HepG2 (cell line): ENCODE measurements at regions not wholly inside any gene's neighbourhood (a gene's known extent, or its start where the extent isn't known, plus 50 kb on each side); places are given as distances from the start of the nearest gene placed in this dataset.
"Not testable (repeated sequence)": the region's sequence is repeated elsewhere in the genome, so short reads cannot be mapped to it uniquely, and the experiment has no call there.

ENCODE experiments used
- ATAC-seq: fragments of 200-7000 bp; cut with Tn5 transposase; 3 replicates; pipeline ENCODE4 v1.9.1; 2020; ENCODE audit warnings: mild to moderate bottlenecking, moderate library complexity
- BruUV-seq: library from RNA; stranded (reverse); fragments of 400-500 nt; replicated peaks from 2 replicates; lab custom pipeline; 2021; lab: Mats Ljungman, UMichigan
- CTCF ChIA-PET: fragments of 300-600 bp; formaldehyde crosslinking; extraction: SDS; loops from one replicate; lab custom pipeline; 2021; ENCODE audit warnings: low total read pairs, inconsistent platforms, low intra/inter-chr PET ratio; lab: Yijun Ruan, JAX
- POLR2A ChIA-PET: fragments of 350-600 bp; sonication (Branson Sonifier 250); formaldehyde crosslinking; loops from one replicate; lab custom pipeline; 2020; ENCODE audit warnings: antibody characterized with exemption, inconsistent platforms; lab: Yijun Ruan, JAX
- DNase-seq: peaks from one replicate; pipeline ENCODE4 v3.0.0-alpha.2; 2015; ENCODE audit warnings: low spot score
- FAIRE-seq: peaks from 3 replicates; lab custom pipeline; 2011; peaks lifted over from hg19 to GRCh38; lab: Jason Lieb, UNC
- H2AFZ ChIP-seq: one replicate; pipeline ENCODE4 v1.6.1; 2011; ENCODE audit warnings: low read length, inconsistent platforms
- H3K27ac ChIP-seq: fragments of 300-600 bp; 3 replicates; pipeline ENCODE4 v1.8.0; 2011; ENCODE audit warnings: mixed run types, mild to moderate bottlenecking, mixed read lengths, low read length, inconsistent platforms; ENCODE audit not compliant: insufficient read depth; ENCODE audit errors: extremely low read length
- H3K27me3 ChIP-seq, 2 experiments: fragments of 200-600 bp in 1 of 2; 2 replicates in 1 of 2; 3 replicates in 1 of 2; pipeline versions ENCODE4 v1.6.0 to v1.8.0; 2011; ENCODE audit warnings: low read length in 2 of 2, mild to moderate bottlenecking in 2 of 2, moderate library complexity in 2 of 2, inconsistent platforms in 1 of 2; ENCODE audit not compliant: insufficient read depth in 2 of 2, control insufficient read depth in 1 of 2
- H3K36me3 ChIP-seq, 2 experiments: fragments of 200-600 bp in 1 of 2; replicated peaks in 1 of 2; 2 replicates in 1 of 2; 3 replicates in 1 of 2; pipeline versions ENCODE4 v1.5.1 to v1.8.0; 2011; ENCODE audit warnings: low read length in 2 of 2, inconsistent platforms in 1 of 2; ENCODE audit not compliant: insufficient read depth in 2 of 2, control insufficient read depth in 1 of 2
- H3K4me1 ChIP-seq: 2 replicates; pipeline ENCODE4 v1.5.1; 2012; ENCODE audit warnings: low read length, inconsistent platforms; ENCODE audit not compliant: insufficient read depth
- H3K4me2 ChIP-seq: 2 replicates; pipeline ENCODE4 v1.6.0; 2011; ENCODE audit warnings: low read depth, low read length, inconsistent platforms
- H3K4me3 ChIP-seq, 3 experiments: fragments of 200-600 bp in 1 of 3; sonication (generic), shearing (Covaris generic) in 1 of 3; replicated peaks in 1 of 3; 2 replicates each; pipeline ENCODE4 v1.5.1; 2011 to 2016; ENCODE audit warnings: low read length in 3 of 3, inconsistent platforms in 2 of 3, low read depth in 2 of 3, mild to moderate bottlenecking in 2 of 3, control low read depth in 1 of 3, mixed read lengths in 1 of 3; ENCODE audit not compliant: insufficient read depth in 1 of 3
- H3K79me2 ChIP-seq: one replicate; pipeline ENCODE4 v1.6.1; 2011; ENCODE audit warnings: low read length, inconsistent platforms; ENCODE audit not compliant: insufficient read depth
- H3K9ac ChIP-seq: 2 replicates; pipeline ENCODE4 v1.6.0; 2011; ENCODE audit warnings: mild to moderate bottlenecking, low read depth, low read length, inconsistent platforms; ENCODE audit not compliant: insufficient read depth
- H3K9me3 ChIP-seq: 2 replicates; pipeline ENCODE4 v1.5.1; 2012; ENCODE audit warnings: mild to moderate bottlenecking, low read length
- H4K20me1 ChIP-seq: 2 replicates; pipeline ENCODE4 v1.6.0; 2011; ENCODE audit warnings: inconsistent platforms, mild to moderate bottlenecking, low read length, moderate library complexity; ENCODE audit not compliant: insufficient read depth
- CEBPB ChIP-seq: IDR thresholded peaks from 2 replicates; pipeline ENCODE4 v1.6.1; 2011; ENCODE audit warnings: low read depth, low read length, improper control_type of control experiment, borderline replicate concordance
- NFE2L1 ChIP-seq: sonication (generic); formaldehyde crosslinking; IDR thresholded peaks from 2 replicates; pipeline ENCODE4 v1.4.0; 2020; ENCODE audit warnings: missing genetic modification reagents, mild to moderate bottlenecking, borderline replicate concordance
- ZNF143 ChIP-seq: sonication (generic); formaldehyde crosslinking; IDR thresholded peaks from 2 replicates; pipeline ENCODE4 v1.4.0; 2020; ENCODE audit warnings: missing genetic modification reagents
- WGBS: methylation state at CpG from one replicate; pipeline ENCODE4 v1.1.6; 2017; ENCODE audit warnings: low lambda C conversion rate; 5-methylcytosine and 5-hydroxymethylcytosine counted together
- in situ Hi-C: cut with HindIII; loops from 2 replicates; pipeline ENCODE4 v1.10.0; 2017; ENCODE audit warnings: low pct_unique_long_range_greater_than_20kb; ENCODE audit not compliant: extremely low pct_ligation_motif_present
- intact Hi-C: fragments of 100-400 bp; cut with micrococcal nuclease; formaldehyde crosslinking; loops from one replicate; pipeline ENCODE4 v1.10.0; 2022; ENCODE audit not compliant: unreplicated experiment
- TF ChIP-seq, protein P1 (sequence below): sonication (generic); formaldehyde crosslinking; IDR thresholded peaks from 2 replicates; pipeline ENCODE4 v1.9.0; 2021; ENCODE audit warnings: mild to moderate bottlenecking, missing genetic modification reagents

GRCh38 chr3:67930394-67930793 lies 276.0 kb upstream of the SUCLG2 start:
- H3K36me3 ChIP-seq, H3K27ac ChIP-seq, H3K4me3 ChIP-seq, H3K27me3 ChIP-seq, DNase-seq, ATAC-seq, POLR2A ChIA-PET, CTCF ChIA-PET, FAIRE-seq, H4K20me1 ChIP-seq, H3K4me1 ChIP-seq, intact Hi-C loops, H2AFZ ChIP-seq, H3K9me3 ChIP-seq, H3K79me2 ChIP-seq, H3K4me2 ChIP-seq, BruUV-seq, in situ Hi-C loops, H3K9ac ChIP-seq: not testable (repeated sequence)
- WGBS, result 81% methylated on average over 3 of the region's 4 CpGs

GRCh38 chr3:67923796-67924195 lies 269.4 kb upstream of the SUCLG2 start:
- no peak for ATAC-seq
- DNase-seq, result no peak
- BruUV-seq, result no TSS peak
- no peak overlapping the region for H3K4me3 ChIP-seq
- H4K20me1 ChIP-seq, result no peaks in the 10 kb centered on the region
- no peak overlapping the region for H3K27ac ChIP-seq
- H3K9me3 ChIP-seq, result no peaks in the 10 kb centered on the region
- in situ Hi-C loops, result no loop called here
- H3K4me1 ChIP-seq, result no peaks in the 10 kb centered on the region
- H3K27me3 ChIP-seq, result no peaks in the 10 kb centered on the region
- H3K4me2 ChIP-seq, result no peak overlapping the region
- POLR2A ChIA-PET, result no interaction called here
- H3K79me2 ChIP-seq, result no peaks in the 10 kb centered on the region
- FAIRE-seq, result no peak
- CTCF ChIA-PET, result no interaction called here
- no peak overlapping the region for H3K9ac ChIP-seq
- TF ChIP-seq CEBPB, result peak; percentile 18; the same call in 1 of the 2 replicates
- TF ChIP-seq NFE2L1 (CRISPR knock-in tag), result no peak
- TF ChIP-seq, protein P1, sequence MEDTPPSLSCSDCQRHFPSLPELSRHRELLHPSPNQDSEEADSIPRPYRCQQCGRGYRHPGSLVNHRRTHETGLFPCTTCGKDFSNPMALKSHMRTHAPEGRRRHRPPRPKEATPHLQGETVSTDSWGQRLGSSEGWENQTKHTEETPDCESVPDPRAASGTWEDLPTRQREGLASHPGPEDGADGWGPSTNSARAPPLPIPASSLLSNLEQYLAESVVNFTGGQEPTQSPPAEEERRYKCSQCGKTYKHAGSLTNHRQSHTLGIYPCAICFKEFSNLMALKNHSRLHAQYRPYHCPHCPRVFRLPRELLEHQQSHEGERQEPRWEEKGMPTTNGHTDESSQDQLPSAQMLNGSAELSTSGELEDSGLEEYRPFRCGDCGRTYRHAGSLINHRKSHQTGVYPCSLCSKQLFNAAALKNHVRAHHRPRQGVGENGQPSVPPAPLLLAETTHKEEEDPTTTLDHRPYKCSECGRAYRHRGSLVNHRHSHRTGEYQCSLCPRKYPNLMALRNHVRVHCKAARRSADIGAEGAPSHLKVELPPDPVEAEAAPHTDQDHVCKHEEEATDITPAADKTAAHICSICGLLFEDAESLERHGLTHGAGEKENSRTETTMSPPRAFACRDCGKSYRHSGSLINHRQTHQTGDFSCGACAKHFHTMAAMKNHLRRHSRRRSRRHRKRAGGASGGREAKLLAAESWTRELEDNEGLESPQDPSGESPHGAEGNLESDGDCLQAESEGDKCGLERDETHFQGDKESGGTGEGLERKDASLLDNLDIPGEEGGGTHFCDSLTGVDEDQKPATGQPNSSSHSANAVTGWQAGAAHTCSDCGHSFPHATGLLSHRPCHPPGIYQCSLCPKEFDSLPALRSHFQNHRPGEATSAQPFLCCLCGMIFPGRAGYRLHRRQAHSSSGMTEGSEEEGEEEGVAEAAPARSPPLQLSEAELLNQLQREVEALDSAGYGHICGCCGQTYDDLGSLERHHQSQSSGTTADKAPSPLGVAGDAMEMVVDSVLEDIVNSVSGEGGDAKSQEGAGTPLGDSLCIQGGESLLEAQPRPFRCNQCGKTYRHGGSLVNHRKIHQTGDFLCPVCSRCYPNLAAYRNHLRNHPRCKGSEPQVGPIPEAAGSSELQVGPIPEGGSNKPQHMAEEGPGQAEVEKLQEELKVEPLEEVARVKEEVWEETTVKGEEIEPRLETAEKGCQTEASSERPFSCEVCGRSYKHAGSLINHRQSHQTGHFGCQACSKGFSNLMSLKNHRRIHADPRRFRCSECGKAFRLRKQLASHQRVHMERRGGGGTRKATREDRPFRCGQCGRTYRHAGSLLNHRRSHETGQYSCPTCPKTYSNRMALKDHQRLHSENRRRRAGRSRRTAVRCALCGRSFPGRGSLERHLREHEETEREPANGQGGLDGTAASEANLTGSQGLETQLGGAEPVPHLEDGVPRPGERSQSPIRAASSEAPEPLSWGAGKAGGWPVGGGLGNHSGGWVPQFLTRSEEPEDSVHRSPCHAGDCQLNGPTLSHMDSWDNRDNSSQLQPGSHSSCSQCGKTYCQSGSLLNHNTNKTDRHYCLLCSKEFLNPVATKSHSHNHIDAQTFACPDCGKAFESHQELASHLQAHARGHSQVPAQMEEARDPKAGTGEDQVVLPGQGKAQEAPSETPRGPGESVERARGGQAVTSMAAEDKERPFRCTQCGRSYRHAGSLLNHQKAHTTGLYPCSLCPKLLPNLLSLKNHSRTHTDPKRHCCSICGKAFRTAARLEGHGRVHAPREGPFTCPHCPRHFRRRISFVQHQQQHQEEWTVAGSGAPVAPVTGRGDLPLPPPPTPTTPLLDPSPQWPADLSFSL (CRISPR knock-in tag), result no peak
- TF ChIP-seq ZNF143, result no peak
- intact Hi-C loops, result no loop called here
- H3K36me3 ChIP-seq, result no peaks in the 10 kb centered on the region
- no peak overlapping the region for H2AFZ ChIP-seq
